Stimulated activated memory B cell treated with anti-CD40 and anti-IgM and Interleukin-4, amounts not matched to agents 10 μg/mL and 1 μg/mL and 100 μg/mL, for 72 hours (primary cell): ENCODE measurements at regions not wholly inside any gene's neighbourhood (a gene's known extent, or its start where the extent isn't known, plus 50 kb on each side); places are given as distances from the start of the nearest gene placed in this dataset.
"Not testable (repeated sequence)": the region's sequence is repeated elsewhere in the genome, so short reads cannot be mapped to it uniquely, and the experiment has no call there.

Source experiments
- ATAC-seq: fragments of 150-1000 bp; cut with Tn5 transposase; 2 replicates; pipeline ENCODE4 v1.10.0; 2021
- H3K27ac Mint-ChIP-seq: one replicate; pipeline ENCODE4 v1.8.0; 2022; ENCODE audit warnings: mild to moderate bottlenecking, mixed read lengths
- H3K27me3 Mint-ChIP-seq: one replicate; pipeline ENCODE4 v1.8.0; 2022; ENCODE audit warnings: mixed read lengths
- H3K36me3 Mint-ChIP-seq: one replicate; pipeline ENCODE4 v1.8.0; 2022; ENCODE audit warnings: mixed read lengths
- H3K4me1 Mint-ChIP-seq: one replicate; pipeline ENCODE4 v1.8.0; 2022; ENCODE audit warnings: mixed read lengths
- H3K4me3 Mint-ChIP-seq: one replicate; pipeline ENCODE4 v1.8.0; 2022; ENCODE audit warnings: mild to moderate bottlenecking, moderate library complexity, mixed read lengths
- H3K9me3 Mint-ChIP-seq: one replicate; pipeline ENCODE4 v1.8.0; 2022; ENCODE audit warnings: mixed read lengths

DNA sequence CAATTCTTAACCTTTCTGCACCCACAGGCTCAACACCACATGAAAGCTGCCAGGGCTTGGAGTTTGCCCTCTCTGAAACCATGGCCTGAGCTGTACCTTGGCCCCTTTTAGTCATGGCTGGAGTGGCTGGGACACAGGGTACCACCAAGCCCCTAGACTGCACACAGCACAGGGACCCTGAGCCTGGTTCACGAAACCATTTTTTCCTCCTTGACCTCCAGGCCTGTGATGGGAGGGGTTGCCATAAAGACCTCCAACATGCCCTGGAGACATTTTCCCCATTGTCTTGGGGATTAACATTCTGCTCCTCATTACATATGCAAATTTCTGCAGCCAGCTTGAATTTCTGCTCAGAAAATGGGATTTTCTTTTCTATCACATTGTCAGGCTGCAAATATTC, 113.4 kb downstream of the XPNPEP1 start:
- not testable (repeated sequence) for H3K27me3 Mint-ChIP-seq, H3K27ac Mint-ChIP-seq, H3K36me3 Mint-ChIP-seq, H3K4me1 Mint-ChIP-seq, H3K4me3 Mint-ChIP-seq, ATAC-seq
- peaks cover 27% of the 10 kb centered on the region for H3K9me3 Mint-ChIP-seq

- peaks cover 32% of the 10 kb centered on the region for H3K27me3 Mint-ChIP-seq
Observed at GRCh38 chr10:109801191-109801590, 122.1 kb downstream of the XPNPEP1 start.

DNA sequence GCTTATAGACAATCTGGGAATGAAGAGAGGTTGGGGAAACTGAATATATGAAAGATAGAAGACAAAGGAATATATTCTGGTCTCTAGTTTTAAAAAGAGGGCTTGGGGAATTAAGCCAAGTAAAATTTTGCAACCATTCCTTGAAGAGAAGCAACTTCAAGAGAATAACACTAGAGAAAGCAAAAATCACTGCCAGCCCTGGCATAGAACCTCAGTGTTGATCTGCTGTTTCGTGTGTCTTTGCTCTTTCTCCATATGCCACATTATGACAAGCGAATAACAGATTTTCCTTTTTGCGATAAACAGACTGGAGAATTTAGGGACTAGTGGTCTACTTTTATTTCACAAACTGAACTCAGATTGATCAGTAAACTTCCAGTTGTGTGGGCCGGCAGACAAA, 132.7 kb downstream of the XPNPEP1 start:
- no peaks in the 10 kb centered on the region for H3K4me1 Mint-ChIP-seq
- peaks cover 8% of the 10 kb centered on the region for H3K9me3 Mint-ChIP-seq
- no peaks in the 10 kb centered on the region for H3K36me3 Mint-ChIP-seq
- H3K27ac Mint-ChIP-seq, result no peak overlapping the region
- peaks cover 15% of the 10 kb centered on the region for H3K27me3 Mint-ChIP-seq
- ATAC-seq, result no peak
- no peak overlapping the region for H3K4me3 Mint-ChIP-seq

More at GRCh38 chr10:109801191-109801590, 122.1 kb downstream of the XPNPEP1 start:
- not testable (repeated sequence) for H3K36me3 Mint-ChIP-seq, H3K4me3 Mint-ChIP-seq, H3K27ac Mint-ChIP-seq, ATAC-seq, H3K4me1 Mint-ChIP-seq
- peaks cover 16% of the 10 kb centered on the region for H3K9me3 Mint-ChIP-seq

DNA sequence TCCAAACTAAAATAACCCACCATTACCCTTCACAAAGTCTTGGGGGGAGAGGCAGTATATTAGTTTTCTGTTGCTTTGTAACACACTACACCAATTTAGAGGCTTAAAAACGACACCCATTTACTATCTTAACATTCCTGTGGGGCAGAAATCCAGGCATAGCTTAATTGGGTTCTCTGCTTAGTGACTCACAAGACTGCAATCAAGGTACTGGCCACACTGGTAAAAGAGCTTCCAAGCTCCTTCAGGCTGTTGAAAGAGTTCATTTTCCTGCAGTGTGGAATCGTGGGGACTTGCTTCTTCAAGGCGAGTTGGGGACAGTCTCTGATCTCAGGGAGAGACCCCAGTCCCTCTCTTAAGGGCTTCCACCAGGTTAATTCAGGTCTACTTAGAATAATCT, 139.1 kb downstream of the XPNPEP1 start:
- no peak for ATAC-seq
- Mint-ChIP-seq H3K4me1 (no peaks in the 10 kb centered on the region), H3K27me3 (peaks cover 11% of the 10 kb centered on the region), H3K4me3 (no peak overlapping the region), H3K9me3 (no peaks in the 10 kb centered on the region), H3K27ac (no peak overlapping the region), H3K36me3 (no peaks in the 10 kb centered on the region)

DNA sequence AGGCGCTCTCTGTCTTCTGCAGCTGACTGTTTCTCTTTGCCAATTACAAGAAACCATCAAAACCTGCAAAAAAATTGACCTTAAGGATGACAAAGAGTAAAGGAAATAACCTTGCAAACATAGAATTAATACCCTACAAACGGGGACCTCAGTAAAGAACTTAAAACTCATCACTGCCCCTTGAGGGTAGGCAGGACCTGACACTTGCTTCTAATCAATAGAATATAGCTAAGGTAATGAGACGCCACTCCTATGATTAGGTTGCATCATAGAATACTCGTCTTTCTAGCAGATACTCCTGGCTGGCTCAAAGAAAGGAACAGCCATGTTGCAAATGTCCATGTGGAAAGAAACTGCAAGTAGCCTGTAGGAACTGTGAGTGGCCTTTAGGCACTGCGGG, 140.0 kb downstream of the XPNPEP1 start:
- no peak overlapping the region for H3K4me3 Mint-ChIP-seq
- H3K27ac Mint-ChIP-seq, result no peak overlapping the region
- no peaks in the 10 kb centered on the region for H3K4me1 Mint-ChIP-seq
- no peaks in the 10 kb centered on the region for H3K36me3 Mint-ChIP-seq
- H3K27me3 Mint-ChIP-seq, result peaks cover 9% of the 10 kb centered on the region
- H3K9me3 Mint-ChIP-seq, result no peaks in the 10 kb centered on the region
- no peak for ATAC-seq

GRCh38 chr10:109780997-109781396, 142.3 kb downstream of the XPNPEP1 start:
- no peak overlapping the region for H3K27ac Mint-ChIP-seq
- peaks cover 14% of the 10 kb centered on the region for H3K27me3 Mint-ChIP-seq
- ATAC-seq, result no peak
- no peaks in the 10 kb centered on the region for H3K9me3 Mint-ChIP-seq
- H3K4me3 Mint-ChIP-seq, result no peak overlapping the region
- no peaks in the 10 kb centered on the region for H3K4me1 Mint-ChIP-seq
- no peaks in the 10 kb centered on the region for H3K36me3 Mint-ChIP-seq

DNA sequence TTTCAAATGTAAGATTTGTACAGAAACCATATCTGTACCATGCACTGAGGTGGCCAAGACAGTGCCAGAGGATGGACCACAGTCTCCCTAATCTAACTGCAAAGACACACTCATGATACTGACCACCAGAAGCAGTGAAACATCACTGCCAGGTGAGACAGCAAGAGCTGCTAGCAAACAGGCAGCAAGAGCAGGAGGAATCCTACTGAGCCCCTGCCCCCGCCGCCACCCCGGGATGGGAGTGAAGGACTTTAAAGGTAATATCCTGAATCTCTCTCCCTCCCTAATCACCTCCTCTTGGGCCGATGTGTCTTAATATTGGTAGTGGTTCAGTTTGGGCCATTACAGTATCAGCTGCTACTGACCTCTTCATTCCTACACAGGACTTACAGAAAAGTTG, 144.3 kb downstream of the XPNPEP1 start:
- no peak for ATAC-seq
- Mint-ChIP-seq H3K9me3 (no peaks in the 10 kb centered on the region), H3K36me3 (no peaks in the 10 kb centered on the region), H3K4me3 (no peak overlapping the region), H3K27ac (no peak overlapping the region), H3K27me3 (peaks cover 14% of the 10 kb centered on the region), H3K4me1 (no peaks in the 10 kb centered on the region)

DNA sequence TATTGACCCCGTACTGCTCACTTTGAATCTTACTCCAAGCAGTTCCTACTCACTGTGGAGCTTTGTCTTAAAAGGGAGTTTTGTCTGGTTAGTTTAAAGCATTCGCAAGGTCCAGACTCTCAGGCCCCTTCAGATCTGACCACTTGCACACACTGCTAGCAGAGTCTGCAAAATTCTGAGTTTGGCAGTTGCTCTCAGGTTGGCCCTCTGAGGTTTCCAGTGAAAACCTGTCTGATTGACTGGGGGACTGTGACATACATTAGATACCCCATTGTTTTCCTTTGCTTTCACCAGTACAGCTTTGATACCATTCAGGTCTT, 149.2 kb downstream of the XPNPEP1 start:
- Mint-ChIP-seq H3K27me3 (peaks cover 8% of the 10 kb centered on the region), H3K4me1 (no peaks in the 10 kb centered on the region), H3K4me3 (no peak overlapping the region), H3K9me3 (no peaks in the 10 kb centered on the region), H3K27ac (no peak overlapping the region), H3K36me3 (no peaks in the 10 kb centered on the region)
- no peak for ATAC-seq

DNA sequence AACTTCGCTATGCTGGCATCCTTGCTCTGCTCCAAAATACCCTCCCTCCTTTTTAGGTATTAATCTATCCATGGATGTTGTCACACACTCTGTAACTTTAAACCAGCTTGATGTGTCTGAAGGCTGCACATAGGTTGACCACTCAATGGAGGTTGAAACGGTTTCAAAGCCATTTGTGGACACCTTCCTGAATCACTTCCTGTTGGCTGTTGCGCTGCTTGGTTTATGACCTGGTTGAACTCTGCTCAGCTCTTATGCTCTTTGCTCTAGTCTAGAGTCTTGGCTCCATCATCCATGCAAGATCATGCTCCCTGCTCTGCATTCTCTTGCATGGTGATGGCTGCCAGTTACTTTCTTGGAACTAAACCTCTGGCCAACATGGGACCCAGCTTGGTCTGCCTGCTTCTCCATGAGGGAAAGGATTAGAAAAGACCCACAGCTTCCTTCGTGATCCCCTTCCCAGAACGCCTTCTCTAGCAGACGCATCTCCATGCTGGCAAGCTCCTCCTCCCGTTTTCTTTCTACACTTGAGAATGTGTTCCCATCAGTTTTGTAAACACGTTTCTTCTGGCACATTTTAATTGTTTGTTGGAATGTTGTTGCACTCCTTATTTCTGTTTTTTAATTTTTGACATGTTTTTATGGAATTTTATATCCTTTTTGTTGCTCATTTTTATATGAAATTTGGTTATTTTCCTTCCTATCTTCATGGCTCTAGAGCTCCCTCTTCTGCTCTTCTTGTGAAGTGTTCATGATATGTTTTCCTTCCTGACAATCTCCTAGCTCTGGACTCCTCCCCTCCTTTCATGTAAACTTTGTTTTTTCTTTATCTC, 149.8 kb downstream of the XPNPEP1 start:
- H3K27ac Mint-ChIP-seq, result no peak overlapping the region
- H3K36me3 Mint-ChIP-seq, result no peaks in the 10 kb centered on the region
- no peaks in the 10 kb centered on the region for H3K4me1 Mint-ChIP-seq
- no peak overlapping the region for H3K4me3 Mint-ChIP-seq
- peaks cover 7% of the 10 kb centered on the region for H3K27me3 Mint-ChIP-seq
- H3K9me3 Mint-ChIP-seq, result no peaks in the 10 kb centered on the region
- no peak for ATAC-seq

- H3K27me3 Mint-ChIP-seq, result no peaks in the 10 kb centered on the region
- no peak overlapping the region for H3K4me3 Mint-ChIP-seq
- peak; percentile 15 for ATAC-seq
- H3K36me3 Mint-ChIP-seq, result no peaks in the 10 kb centered on the region
- H3K27ac Mint-ChIP-seq, result no peak overlapping the region
- no peaks in the 10 kb centered on the region for H3K4me1 Mint-ChIP-seq
- H3K9me3 Mint-ChIP-seq, result no peaks in the 10 kb centered on the region
Observed at GRCh38 chr10:109770663-109771062, 152.6 kb downstream of the XPNPEP1 start.

- H3K4me3 Mint-ChIP-seq, result no peak overlapping the region
Observed at GRCh38 chr10:109769966-109770365, 153.3 kb downstream of the XPNPEP1 start.

DNA sequence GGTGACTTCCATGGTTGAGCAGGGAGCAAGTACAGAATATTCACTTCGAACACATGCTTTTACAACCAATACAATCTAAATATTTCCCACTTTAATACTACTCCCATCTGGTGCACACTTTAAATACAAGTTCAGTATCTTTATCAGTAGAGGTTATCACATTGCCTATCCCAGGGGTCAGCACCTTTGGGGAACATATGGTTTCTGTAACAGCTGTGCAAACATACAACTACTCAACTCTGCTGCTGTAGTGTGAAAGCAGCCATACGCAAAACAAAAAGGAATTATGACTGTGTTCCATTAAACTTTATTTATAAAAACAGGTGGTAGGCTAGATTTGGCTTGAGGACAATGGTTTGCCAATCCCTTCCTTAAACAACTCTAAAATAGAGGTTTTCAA, 157.5 kb downstream of the XPNPEP1 start:
- Mint-ChIP-seq H3K9me3 (no peaks in the 10 kb centered on the region), H3K4me1 (no peaks in the 10 kb centered on the region), H3K27me3 (no peaks in the 10 kb centered on the region), H3K4me3 (no peak overlapping the region), H3K27ac (no peak overlapping the region), H3K36me3 (no peaks in the 10 kb centered on the region)
- ATAC-seq, result no peak

More at GRCh38 chr10:109769966-109770365, 153.3 kb downstream of the XPNPEP1 start:
- Mint-ChIP-seq H3K27ac (no peak overlapping the region), H3K27me3 (no peaks in the 10 kb centered on the region), H3K4me1 (no peaks in the 10 kb centered on the region), H3K36me3 (no peaks in the 10 kb centered on the region), H3K9me3 (no peaks in the 10 kb centered on the region)
- no peak for ATAC-seq

DNA sequence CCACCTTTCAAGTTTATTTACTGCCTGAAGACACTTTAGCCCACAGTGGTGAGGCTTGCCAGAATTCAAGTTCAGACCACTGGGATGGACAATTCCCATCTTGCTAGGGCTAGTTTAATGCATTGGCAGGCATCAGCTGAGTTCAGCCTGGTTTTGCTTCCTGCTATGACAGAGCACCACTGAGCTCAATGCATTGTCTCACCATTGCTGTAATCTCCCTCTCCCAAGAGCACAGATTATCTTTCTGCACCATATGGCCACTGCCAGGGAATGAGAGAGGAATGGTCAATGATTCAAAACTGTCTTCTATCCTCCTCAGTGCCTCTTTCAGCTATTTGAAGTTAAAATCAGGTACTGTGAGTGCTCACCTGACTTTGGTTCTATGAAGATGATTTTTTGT, 160.8 kb downstream of the XPNPEP1 start:
- ATAC-seq, result no peak
- Mint-ChIP-seq H3K4me3 (no peak overlapping the region), H3K4me1 (no peaks in the 10 kb centered on the region), H3K9me3 (no peaks in the 10 kb centered on the region), H3K27me3 (no peaks in the 10 kb centered on the region), H3K27ac (no peak overlapping the region), H3K36me3 (no peaks in the 10 kb centered on the region)

- not testable (repeated sequence) for H3K36me3 Mint-ChIP-seq, H3K27ac Mint-ChIP-seq, ATAC-seq, H3K9me3 Mint-ChIP-seq, H3K4me3 Mint-ChIP-seq, H3K4me1 Mint-ChIP-seq
- H3K27me3 Mint-ChIP-seq, result peaks cover 12% of the 10 kb centered on the region
Observed at GRCh38 chr10:109757670-109758069, 165.6 kb downstream of the XPNPEP1 start.

DNA sequence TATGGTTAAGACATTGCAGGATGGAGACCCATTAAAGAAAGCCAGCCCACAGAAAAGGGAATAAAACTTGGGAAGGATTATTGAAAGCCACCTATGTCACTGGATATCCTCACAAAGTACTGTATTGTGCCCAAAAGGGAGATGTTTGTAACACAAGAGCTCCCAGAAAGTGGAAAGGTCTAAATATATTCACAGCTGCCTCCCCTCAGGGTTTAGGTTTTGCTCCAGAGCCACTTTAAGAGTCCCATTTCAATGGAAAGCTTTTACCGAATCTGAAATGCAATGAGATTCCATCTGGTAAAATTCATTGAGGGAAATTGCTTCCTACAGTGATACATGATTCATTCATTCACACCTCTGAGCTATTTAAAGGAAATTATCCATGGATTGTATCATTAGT, 176.4 kb downstream of the XPNPEP1 start:
- Mint-ChIP-seq H3K27me3 (no peaks in the 10 kb centered on the region), H3K36me3 (no peaks in the 10 kb centered on the region), H3K9me3 (peaks cover 2% of the 10 kb centered on the region), H3K27ac (no peak overlapping the region), H3K4me3 (no peak overlapping the region), H3K4me1 (no peaks in the 10 kb centered on the region)
- no peak for ATAC-seq

DNA sequence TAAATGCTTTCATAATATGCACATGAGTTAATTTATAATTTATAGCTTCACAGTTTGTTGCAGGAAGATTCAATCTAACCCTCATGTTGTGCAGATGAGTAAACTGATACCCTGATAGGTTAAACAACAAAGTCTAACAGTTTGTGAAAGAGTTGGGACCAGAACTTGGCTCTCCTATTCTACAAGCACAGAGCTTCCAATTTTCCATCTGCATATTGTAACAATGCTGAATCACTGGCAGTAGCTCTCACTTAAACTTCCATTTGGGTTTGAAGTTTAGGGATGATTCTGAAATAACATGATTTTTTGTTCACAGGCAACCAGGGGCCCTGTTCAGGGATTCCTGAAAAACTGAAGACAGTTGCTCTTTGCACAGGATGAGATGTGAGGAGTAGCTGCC, 179.3 kb downstream of the XPNPEP1 start:
- no peak overlapping the region for H3K27ac Mint-ChIP-seq
- ATAC-seq, result no peak
- no peaks in the 10 kb centered on the region for H3K36me3 Mint-ChIP-seq
- no peaks in the 10 kb centered on the region for H3K4me1 Mint-ChIP-seq
- H3K9me3 Mint-ChIP-seq, result no peaks in the 10 kb centered on the region
- no peak overlapping the region for H3K4me3 Mint-ChIP-seq
- no peaks in the 10 kb centered on the region for H3K27me3 Mint-ChIP-seq
